Fibroblast of lung (primary cell): ENCODE measurements at regions not wholly inside any gene's neighbourhood (a gene's known extent, or its start where the extent isn't known, plus 50 kb on each side); places are given as distances from the start of the nearest gene placed in this dataset.

Source experiments
- DNase-seq, 2 donors: peaks; one replicate each; pipeline versions ENCODE4 v3.0.0 to v3.0.0-alpha.2; 2010; ENCODE audit warnings: low read depth in 2 of 2
- H2AFZ ChIP-seq: 2 replicates; pipeline ENCODE4 v1.5.1; 2012; ENCODE audit warnings: low read length, control low read depth, inconsistent platforms
- H3K27ac ChIP-seq: 2 replicates; pipeline ENCODE4 v1.5.1; 2011; ENCODE audit warnings: low read length, control low read depth; ENCODE audit not compliant: insufficient read depth
- H3K27me3 ChIP-seq: 2 replicates; pipeline ENCODE4 v1.5.1; 2011; ENCODE audit warnings: mild to moderate bottlenecking, low read length; ENCODE audit not compliant: control insufficient read depth, insufficient read depth
- H3K36me3 ChIP-seq: 2 replicates; pipeline ENCODE4 v1.5.1; 2011; ENCODE audit warnings: low read length; ENCODE audit not compliant: control insufficient read depth, insufficient read depth
- H3K4me1 ChIP-seq: 2 replicates; pipeline ENCODE4 v1.5.1; 2011; ENCODE audit warnings: low read length; ENCODE audit not compliant: control insufficient read depth, insufficient read depth; ENCODE audit errors: extremely low read depth
- H3K4me2 ChIP-seq: 2 replicates; pipeline ENCODE4 v1.5.1; 2011; ENCODE audit warnings: low read length, control low read depth; ENCODE audit not compliant: insufficient read depth; ENCODE audit errors: extremely low read depth
- H3K4me3 ChIP-seq, 4 experiments: fragments of 200-600 bp in 1 of 4; sonication (generic) in 1 of 4; replicated peaks in 1 of 4; 2 replicates each; pipeline ENCODE4 v1.5.1; 2011 to 2016; ENCODE audit warnings: low read length in 4 of 4, low read depth in 3 of 4, mild to moderate bottlenecking in 3 of 4, control low read depth in 2 of 4, inconsistent platforms in 1 of 4, mixed read lengths in 1 of 4; ENCODE audit not compliant: insufficient read depth in 1 of 4; ENCODE audit errors: control extremely low read depth in 1 of 4
- H3K79me2 ChIP-seq: 2 replicates; pipeline ENCODE4 v1.5.1; 2012; ENCODE audit warnings: mild to moderate bottlenecking, low read length, inconsistent platforms; ENCODE audit not compliant: control insufficient read depth, insufficient read depth
- H3K9ac ChIP-seq: 2 replicates; pipeline ENCODE4 v1.5.1; 2011; ENCODE audit warnings: mild to moderate bottlenecking, low read length, control low read depth; ENCODE audit not compliant: insufficient read depth
- H3K9me3 ChIP-seq: 2 replicates; pipeline ENCODE4 v1.5.1; 2012; ENCODE audit warnings: low read depth, low read length; ENCODE audit not compliant: control insufficient read depth, insufficient read depth
- H4K20me1 ChIP-seq: 2 replicates; pipeline ENCODE4 v1.5.1; 2011; ENCODE audit warnings: low read length; ENCODE audit not compliant: control insufficient read depth, insufficient read depth; ENCODE audit errors: extremely low read depth
- EZH2 ChIP-seq: IDR thresholded peaks from 2 replicates; pipeline ENCODE4 v1.5.1; 2012; ENCODE audit warnings: low read length, control low read depth, mild to moderate bottlenecking; ENCODE audit errors: missing control alignments
- TF ChIP-seq, protein P1 (sequence below), 2 donors: IDR thresholded peaks in 1 of 2; conservative IDR thresholded peaks in 1 of 2; 1 replicate in 1 of 2; 2 replicates in 1 of 2; pipeline ENCODE4 v1.5.1; 2011 to 2012; ENCODE audit warnings: low read length in 2 of 2, control low read depth in 1 of 2, inconsistent platforms in 1 of 2, low read depth in 1 of 2, mild to moderate bottlenecking in 1 of 2

- Histone ChIP-seq H3K27ac (no peak overlapping the region), H3K36me3 (no peaks in the 10 kb centered on the region)
- DNase-seq, result no peak
Observed at GRCh38 chr11:36751996-36752395, 154.0 kb upstream of the RAG2 start.

GRCh38 chr11:36751335-36751781, 153.3 kb upstream of the RAG2 start:
- DNase-seq, result no peak
- TF ChIP-seq EZH2, result no peak
- TF ChIP-seq, protein P1, sequence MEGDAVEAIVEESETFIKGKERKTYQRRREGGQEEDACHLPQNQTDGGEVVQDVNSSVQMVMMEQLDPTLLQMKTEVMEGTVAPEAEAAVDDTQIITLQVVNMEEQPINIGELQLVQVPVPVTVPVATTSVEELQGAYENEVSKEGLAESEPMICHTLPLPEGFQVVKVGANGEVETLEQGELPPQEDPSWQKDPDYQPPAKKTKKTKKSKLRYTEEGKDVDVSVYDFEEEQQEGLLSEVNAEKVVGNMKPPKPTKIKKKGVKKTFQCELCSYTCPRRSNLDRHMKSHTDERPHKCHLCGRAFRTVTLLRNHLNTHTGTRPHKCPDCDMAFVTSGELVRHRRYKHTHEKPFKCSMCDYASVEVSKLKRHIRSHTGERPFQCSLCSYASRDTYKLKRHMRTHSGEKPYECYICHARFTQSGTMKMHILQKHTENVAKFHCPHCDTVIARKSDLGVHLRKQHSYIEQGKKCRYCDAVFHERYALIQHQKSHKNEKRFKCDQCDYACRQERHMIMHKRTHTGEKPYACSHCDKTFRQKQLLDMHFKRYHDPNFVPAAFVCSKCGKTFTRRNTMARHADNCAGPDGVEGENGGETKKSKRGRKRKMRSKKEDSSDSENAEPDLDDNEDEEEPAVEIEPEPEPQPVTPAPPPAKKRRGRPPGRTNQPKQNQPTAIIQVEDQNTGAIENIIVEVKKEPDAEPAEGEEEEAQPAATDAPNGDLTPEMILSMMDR (conservative IDR thresholded peaks at IDR 0.05 in 1 of 2, IDR thresholded peaks at IDR 0.05 in 1 of 2; ENCODE audit: low read depth in 1 of 2, low read length in 2 of 2), result no peak
- no peaks in the 10 kb centered on the region for H3K79me2 ChIP-seq
- H3K9me3 ChIP-seq, result no peaks in the 10 kb centered on the region
- no peaks in the 10 kb centered on the region for H3K36me3 ChIP-seq
- H3K4me3 ChIP-seq, result no peak overlapping the region
- H3K4me1 ChIP-seq, result no peaks in the 10 kb centered on the region
- no peak overlapping the region for H3K27ac ChIP-seq
- H2AFZ ChIP-seq, result no peak overlapping the region
- H4K20me1 ChIP-seq, result no peaks in the 10 kb centered on the region
- H3K27me3 ChIP-seq, result no peaks in the 10 kb centered on the region
- H3K9ac ChIP-seq, result no peak overlapping the region
- H3K4me2 ChIP-seq, result no peak overlapping the region

More at GRCh38 chr11:36751996-36752395, 154.0 kb upstream of the RAG2 start:
- Histone ChIP-seq H3K27me3 (no peaks in the 10 kb centered on the region), H4K20me1 (no peaks in the 10 kb centered on the region), H3K9me3 (no peaks in the 10 kb centered on the region), H3K4me1 (no peaks in the 10 kb centered on the region), H3K79me2 (no peaks in the 10 kb centered on the region), H3K4me2 (no peak overlapping the region), H2AFZ (no peak overlapping the region), H3K9ac (no peak overlapping the region), H3K4me3 (no peak overlapping the region)
- TF ChIP-seq EZH2, result no peak

DNA sequence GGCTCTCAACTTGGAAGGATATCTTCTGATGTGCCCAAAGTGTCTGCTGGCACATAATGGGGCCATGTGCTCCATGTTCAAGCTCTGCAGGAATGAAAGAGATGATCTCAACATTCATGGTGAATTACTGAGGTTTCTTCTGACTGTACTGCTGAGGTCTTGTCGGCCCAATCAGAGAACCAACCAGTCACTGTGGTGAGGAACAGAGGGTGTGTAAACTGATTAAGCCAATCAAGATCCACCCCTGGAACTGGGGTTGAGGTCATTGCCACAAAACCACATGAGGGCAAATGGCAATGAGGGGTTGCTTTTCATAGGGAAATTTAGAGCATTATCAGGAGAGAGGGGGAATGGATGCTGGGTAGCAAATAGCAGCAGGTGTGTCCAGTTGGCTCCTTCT, 152.3 kb upstream of the RAG2 start:
- H3K4me3 ChIP-seq, result no peak overlapping the region
- TF ChIP-seq, protein P1 (conservative IDR thresholded peaks at IDR 0.05 in 1 of 2, IDR thresholded peaks at IDR 0.05 in 1 of 2; ENCODE audit: low read depth in 1 of 2, low read length in 2 of 2), result no peak
- TF ChIP-seq EZH2, result no peak
- H4K20me1 ChIP-seq, result no peaks in the 10 kb centered on the region
- H3K27me3 ChIP-seq, result no peaks in the 10 kb centered on the region
- no peak overlapping the region for H2AFZ ChIP-seq
- H3K4me2 ChIP-seq, result no peak overlapping the region
- no peak overlapping the region for H3K27ac ChIP-seq
- H3K9me3 ChIP-seq, result no peaks in the 10 kb centered on the region
- no peaks in the 10 kb centered on the region for H3K4me1 ChIP-seq
- no peaks in the 10 kb centered on the region for H3K36me3 ChIP-seq
- H3K79me2 ChIP-seq, result no peaks in the 10 kb centered on the region
- DNase-seq, result no peak
- no peak overlapping the region for H3K9ac ChIP-seq
